C4-2B (cell line): ENCODE measurements at regions not wholly inside any gene's neighbourhood (a gene's known extent, or its start where the extent isn't known, plus 50 kb on each side); places are given as distances from the start of the nearest gene placed in this dataset.

Source experiments
- ZFX ChIP-seq: fragments of 450-650 bp; IDR thresholded peaks from 2 replicates; pipeline ENCODE4 v1.6.1; 2017
- TF ChIP-seq, protein P1 (sequence below): fragments of 450-650 bp; conservative IDR thresholded peaks from 2 replicates; pipeline ENCODE4 v1.5.1; 2017; ENCODE audit warnings: mild to moderate bottlenecking

GRCh38 chr21:25300632-25301031 is 306.6 kb downstream of the MRPL39 start:
- TF ChIP-seq, protein P1, sequence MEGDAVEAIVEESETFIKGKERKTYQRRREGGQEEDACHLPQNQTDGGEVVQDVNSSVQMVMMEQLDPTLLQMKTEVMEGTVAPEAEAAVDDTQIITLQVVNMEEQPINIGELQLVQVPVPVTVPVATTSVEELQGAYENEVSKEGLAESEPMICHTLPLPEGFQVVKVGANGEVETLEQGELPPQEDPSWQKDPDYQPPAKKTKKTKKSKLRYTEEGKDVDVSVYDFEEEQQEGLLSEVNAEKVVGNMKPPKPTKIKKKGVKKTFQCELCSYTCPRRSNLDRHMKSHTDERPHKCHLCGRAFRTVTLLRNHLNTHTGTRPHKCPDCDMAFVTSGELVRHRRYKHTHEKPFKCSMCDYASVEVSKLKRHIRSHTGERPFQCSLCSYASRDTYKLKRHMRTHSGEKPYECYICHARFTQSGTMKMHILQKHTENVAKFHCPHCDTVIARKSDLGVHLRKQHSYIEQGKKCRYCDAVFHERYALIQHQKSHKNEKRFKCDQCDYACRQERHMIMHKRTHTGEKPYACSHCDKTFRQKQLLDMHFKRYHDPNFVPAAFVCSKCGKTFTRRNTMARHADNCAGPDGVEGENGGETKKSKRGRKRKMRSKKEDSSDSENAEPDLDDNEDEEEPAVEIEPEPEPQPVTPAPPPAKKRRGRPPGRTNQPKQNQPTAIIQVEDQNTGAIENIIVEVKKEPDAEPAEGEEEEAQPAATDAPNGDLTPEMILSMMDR: no peak
- no peak for TF ChIP-seq ZFX
